ENCODE measurements at regions not wholly inside any gene's neighbourhood (a gene's known extent, or its start where the extent isn't known, plus 50 kb on each side); places are given as distances from the start of the nearest gene placed in this dataset.

DNA sequence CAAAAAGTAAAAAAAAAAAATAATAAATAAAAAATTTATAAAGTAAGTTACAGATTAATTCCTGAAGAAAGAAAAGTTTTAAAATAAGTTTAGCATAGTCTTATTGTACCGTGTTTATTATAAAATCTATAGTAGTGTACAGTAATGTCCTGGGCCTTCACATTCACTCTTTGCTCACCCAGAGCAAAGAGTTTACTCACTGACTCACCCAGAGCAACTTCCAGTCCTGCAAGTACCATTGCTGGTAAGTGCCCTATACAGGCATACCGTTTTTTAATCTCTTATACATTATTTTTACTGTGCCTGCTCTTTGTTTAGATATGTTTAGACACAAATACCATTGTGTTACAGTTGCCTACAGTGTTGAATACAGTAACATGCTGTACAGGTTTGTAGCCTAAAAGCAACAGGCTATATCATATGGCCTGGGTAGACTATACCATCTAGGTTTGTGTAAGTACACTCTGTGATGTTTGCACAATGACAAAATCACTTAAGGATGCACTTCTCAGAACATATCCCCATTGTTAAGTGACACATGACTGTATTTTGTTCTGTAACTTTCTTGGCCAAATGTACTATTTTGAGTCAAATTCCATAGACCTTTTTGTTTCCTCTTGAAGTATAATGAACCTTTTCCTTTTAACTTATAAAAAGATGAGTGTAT lies 199.0 kb upstream of the NUDT6 start:
- CTCF ChIA-PET (ENCODE audit: unreplicated experiment) = no interaction called here
- no peak overlapping the region for H2AFZ ChIP-seq (ENCODE audit: low read length)
- no peak overlapping the region for H3K4me2 ChIP-seq (ENCODE audit: low read length)

DNA sequence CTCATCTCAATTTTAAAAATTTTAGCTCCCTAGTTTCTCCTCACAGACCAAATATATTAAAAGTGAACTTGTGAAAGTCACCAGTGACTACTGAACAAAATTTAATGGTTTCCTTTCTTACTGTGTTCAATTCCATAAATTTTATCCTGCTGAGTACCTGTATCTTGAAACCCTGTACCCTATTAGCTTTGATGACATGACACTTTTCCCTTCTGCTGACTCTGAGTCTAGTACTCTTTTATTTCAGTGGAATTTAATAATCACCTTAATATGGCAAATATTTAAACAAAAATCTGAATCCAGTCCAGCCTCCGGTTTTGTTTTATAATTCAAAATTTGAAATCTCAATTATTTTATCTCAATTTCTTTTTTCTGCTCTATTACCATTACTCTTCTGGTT lies 203.1 kb upstream of the NUDT6 start:
- no peak overlapping the region for H2AFZ ChIP-seq (ENCODE audit: low read length)
- no peaks in the 10 kb centered on the region for H3K4me1 ChIP-seq (ENCODE audit: insufficient read depth, low read length, poor library complexity, severe bottlenecking)
- intact Hi-C loops (cut with micrococcal nuclease; ENCODE audit: unreplicated experiment) = loop anchor here (5.0 kb wide), 1 partner anchor 272 kb away; the partner anchor contains the start of gene SPRY1
- no peak overlapping the region for H3K27ac ChIP-seq (ENCODE audit: low read depth, low read length, poor library complexity, severe bottlenecking)
- H3K9me2 ChIP-seq (ENCODE audit: insufficient read depth, low read length) = no peaks in the 10 kb centered on the region
- ChIA-PET POLR2A (interaction anchor here (0.6 to 0.9 kb wide), 2 partner anchors 10 to 579 kb away, joined by 3 read pairs; no protein-coding TSS in a partner anchor), CTCF (ENCODE audit: unreplicated experiment) (no interaction called here)
- H3K9me3 ChIP-seq (ENCODE audit: low read length) = no peaks in the 10 kb centered on the region
- DNase-seq (ENCODE audit: low spot score) = no peak
- no peak for TF ChIP-seq EZH2phosphoT487 (IDR thresholded peaks at IDR 0.05; ENCODE audit: borderline replicate concordance, low read depth, low read length)
- TF ChIP-seq, protein P1, sequence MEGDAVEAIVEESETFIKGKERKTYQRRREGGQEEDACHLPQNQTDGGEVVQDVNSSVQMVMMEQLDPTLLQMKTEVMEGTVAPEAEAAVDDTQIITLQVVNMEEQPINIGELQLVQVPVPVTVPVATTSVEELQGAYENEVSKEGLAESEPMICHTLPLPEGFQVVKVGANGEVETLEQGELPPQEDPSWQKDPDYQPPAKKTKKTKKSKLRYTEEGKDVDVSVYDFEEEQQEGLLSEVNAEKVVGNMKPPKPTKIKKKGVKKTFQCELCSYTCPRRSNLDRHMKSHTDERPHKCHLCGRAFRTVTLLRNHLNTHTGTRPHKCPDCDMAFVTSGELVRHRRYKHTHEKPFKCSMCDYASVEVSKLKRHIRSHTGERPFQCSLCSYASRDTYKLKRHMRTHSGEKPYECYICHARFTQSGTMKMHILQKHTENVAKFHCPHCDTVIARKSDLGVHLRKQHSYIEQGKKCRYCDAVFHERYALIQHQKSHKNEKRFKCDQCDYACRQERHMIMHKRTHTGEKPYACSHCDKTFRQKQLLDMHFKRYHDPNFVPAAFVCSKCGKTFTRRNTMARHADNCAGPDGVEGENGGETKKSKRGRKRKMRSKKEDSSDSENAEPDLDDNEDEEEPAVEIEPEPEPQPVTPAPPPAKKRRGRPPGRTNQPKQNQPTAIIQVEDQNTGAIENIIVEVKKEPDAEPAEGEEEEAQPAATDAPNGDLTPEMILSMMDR (conservative IDR thresholded peaks at IDR 0.05; ENCODE audit: low read length) = no peak
- no peak overlapping the region for H3K4me2 ChIP-seq (ENCODE audit: low read length)
- no peaks in the 10 kb centered on the region for H3K79me2 ChIP-seq (ENCODE audit: insufficient read depth, low read depth, low read length)
- no peaks in the 10 kb centered on the region for H4K20me1 ChIP-seq (ENCODE audit: insufficient read depth, low read length)
- no peak overlapping the region for H3K4me3 ChIP-seq (ENCODE audit: low read depth, low read length, poor library complexity, severe bottlenecking)
- no TSS peak for BruUV-seq (replicated peaks)
- H3K36me3 ChIP-seq (ENCODE audit: insufficient read depth, low read length) = no peaks in the 10 kb centered on the region

More for the DNA sequence above, 199.0 kb upstream of the NUDT6 start:
- no peaks in the 10 kb centered on the region for H3K4me1 ChIP-seq (ENCODE audit: insufficient read depth, low read length, poor library complexity, severe bottlenecking)
- H4K20me1 ChIP-seq (ENCODE audit: insufficient read depth, low read length) = no peaks in the 10 kb centered on the region
- no TSS peak for BruUV-seq (replicated peaks)
- no peak overlapping the region for H3K27ac ChIP-seq (ENCODE audit: low read depth, low read length, poor library complexity, severe bottlenecking)
- TF ChIP-seq, protein P1 (conservative IDR thresholded peaks at IDR 0.05; ENCODE audit: low read length) = no peak
- TF ChIP-seq EZH2phosphoT487 (IDR thresholded peaks at IDR 0.05; ENCODE audit: borderline replicate concordance, low read depth, low read length) = no peak
- no peaks in the 10 kb centered on the region for H3K36me3 ChIP-seq (ENCODE audit: insufficient read depth, low read length)
- H3K9me2 ChIP-seq (ENCODE audit: insufficient read depth, low read length) = no peaks in the 10 kb centered on the region
- POLR2A ChIA-PET = interaction anchor here (0.6 kb wide), 1 partner anchor 600 kb away, joined by 3 read pairs; no protein-coding TSS in a partner anchor
- intact Hi-C loops (cut with micrococcal nuclease; ENCODE audit: unreplicated experiment) = no loop called here
- DNase-seq (ENCODE audit: low spot score) = no peak
- H3K9me3 ChIP-seq (ENCODE audit: low read length) = no peaks in the 10 kb centered on the region
- no peaks in the 10 kb centered on the region for H3K79me2 ChIP-seq (ENCODE audit: insufficient read depth, low read depth, low read length)
- H3K4me3 ChIP-seq (ENCODE audit: low read depth, low read length, poor library complexity, severe bottlenecking) = no peak overlapping the region

DNA sequence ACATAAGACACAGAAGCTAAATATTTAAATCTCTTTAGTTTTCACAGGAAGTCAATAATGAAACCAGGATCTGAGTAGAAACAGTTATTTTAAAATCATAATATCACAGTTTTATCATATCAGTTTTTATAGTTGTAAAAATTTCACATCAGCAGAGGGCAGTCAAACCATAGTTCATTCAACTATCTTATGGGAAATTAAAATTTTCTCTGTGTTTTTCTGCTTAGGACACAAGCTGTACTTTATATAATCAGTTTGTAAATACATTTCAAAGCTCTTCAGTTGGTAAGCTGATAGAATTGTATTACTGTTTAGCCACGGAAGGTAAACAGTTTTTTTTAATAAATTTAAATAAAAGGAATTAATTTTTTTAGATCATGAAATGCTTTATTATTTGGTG lies 204.8 kb upstream of the NUDT6 start:
- no peak for TF ChIP-seq EZH2phosphoT487 (IDR thresholded peaks at IDR 0.05; ENCODE audit: borderline replicate concordance, low read depth, low read length)
- TF ChIP-seq, protein P1 (conservative IDR thresholded peaks at IDR 0.05; ENCODE audit: low read length) = peak; percentile 71
- Histone ChIP-seq H3K4me2 (ENCODE audit: low read length) (no peak overlapping the region), H3K27ac (ENCODE audit: low read depth, low read length, poor library complexity, severe bottlenecking) (no peak overlapping the region), H4K20me1 (ENCODE audit: insufficient read depth, low read length) (no peaks in the 10 kb centered on the region), H3K9me2 (ENCODE audit: insufficient read depth, low read length) (no peaks in the 10 kb centered on the region), H3K4me1 (ENCODE audit: insufficient read depth, low read length, poor library complexity, severe bottlenecking) (no peaks in the 10 kb centered on the region), H3K36me3 (ENCODE audit: insufficient read depth, low read length) (no peaks in the 10 kb centered on the region), H3K9me3 (ENCODE audit: low read length) (no peaks in the 10 kb centered on the region), H3K4me3 (ENCODE audit: low read depth, low read length, poor library complexity, severe bottlenecking) (no peak overlapping the region), H3K79me2 (ENCODE audit: insufficient read depth, low read depth, low read length) (no peaks in the 10 kb centered on the region), H2AFZ (ENCODE audit: low read length) (no peak overlapping the region)
- no TSS peak for BruUV-seq (replicated peaks)
- CTCF ChIA-PET (ENCODE audit: unreplicated experiment) = no interaction called here
- POLR2A ChIA-PET = interaction anchor here (0.6 to 1.4 kb wide), 3 partner anchors 22 to 714 kb away, joined by 3 to 4 read pairs (median 4); no protein-coding TSS in a partner anchor
- intact Hi-C loops (cut with micrococcal nuclease; ENCODE audit: unreplicated experiment) = loop anchor here (5.0 kb wide), 1 partner anchor 270 kb away; the partner anchor contains the start of gene SPRY1
- DNase-seq (ENCODE audit: low spot score) = peak; percentile 9

All from OCI-LY7 (cell line).